Right renal pelvis (tissue), 4 donors: ENCODE measurements at regions not wholly inside any gene's neighbourhood (a gene's known extent, or its start where the extent isn't known, plus 50 kb on each side); places are given as distances from the start of the nearest gene placed in this dataset.

Experiments used
- DNase-seq, 4 donors: peaks; one replicate each; pipeline ENCODE4 v3.0.0-alpha.2; 2013; ENCODE audit warnings: low read depth in 4 of 4, low spot score in 3 of 4, missing footprints in 1 of 4

DNA sequence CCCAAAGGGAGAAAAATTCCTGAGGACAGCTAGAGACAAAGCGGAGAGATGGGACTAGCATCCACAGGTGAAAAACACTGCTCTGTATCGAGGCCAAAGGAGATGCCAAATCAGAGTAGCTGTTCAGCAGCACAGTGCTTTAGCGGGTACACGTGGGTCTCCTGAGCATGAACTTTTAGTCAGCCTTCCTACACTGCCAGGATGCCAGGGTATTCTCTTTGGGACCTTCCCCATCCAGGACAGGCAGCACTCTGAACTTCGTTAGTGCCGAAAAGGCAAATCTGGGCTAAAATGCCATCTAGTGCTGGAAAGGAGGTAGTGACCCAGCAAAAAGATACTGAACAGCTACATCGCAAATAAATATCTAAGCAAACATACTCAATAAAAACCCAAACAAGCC, 64.9 kb downstream of the C6orf58 start:
- DNase-seq = peak in 1 of 4 donors; percentile 3
